ENCODE measurements at regions not wholly inside any gene's neighbourhood (a gene's known extent, or its start where the extent isn't known, plus 50 kb on each side); places are given as distances from the start of the nearest gene placed in this dataset.

DNA sequence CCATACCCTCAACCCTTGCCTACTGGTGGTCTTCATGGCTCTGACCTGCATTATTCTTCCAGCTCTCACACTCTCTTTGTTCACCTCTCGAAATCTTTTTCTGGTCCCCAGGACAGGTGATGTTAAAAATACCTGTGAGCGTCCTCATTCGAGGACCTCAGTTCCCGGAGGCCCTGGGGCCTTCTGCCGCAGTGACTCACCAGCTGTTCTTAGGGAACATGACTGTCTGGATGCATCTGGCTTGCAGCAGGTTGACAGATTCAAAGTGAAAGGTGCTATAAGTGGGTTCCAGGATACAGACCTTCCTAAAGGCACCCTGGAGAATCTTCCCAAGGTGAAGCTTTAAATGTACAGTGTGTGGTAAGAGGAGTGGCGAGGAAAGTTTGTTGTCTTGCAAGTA, 210.4 kb upstream of the KCNG1 start:
- Histone ChIP-seq H3K9ac (ENCODE audit: low read length) (no peak overlapping the region), H3K27ac (ENCODE audit: low read length) (no peak overlapping the region), H3K27me3 (ENCODE audit: control insufficient read depth, insufficient read depth, low read length) (no peaks in the 10 kb centered on the region), H3K4me3 (ENCODE audit: low read length) (no peak overlapping the region), H3K4me1 (ENCODE audit: control insufficient read depth, low read depth, low read length) (no peaks in the 10 kb centered on the region), H3K36me3 (ENCODE audit: control insufficient read depth, low read depth, low read length) (no peaks in the 10 kb centered on the region), H3K9me3 (ENCODE audit: control insufficient read depth, low read depth, low read length) (no peaks in the 10 kb centered on the region)

DNA sequence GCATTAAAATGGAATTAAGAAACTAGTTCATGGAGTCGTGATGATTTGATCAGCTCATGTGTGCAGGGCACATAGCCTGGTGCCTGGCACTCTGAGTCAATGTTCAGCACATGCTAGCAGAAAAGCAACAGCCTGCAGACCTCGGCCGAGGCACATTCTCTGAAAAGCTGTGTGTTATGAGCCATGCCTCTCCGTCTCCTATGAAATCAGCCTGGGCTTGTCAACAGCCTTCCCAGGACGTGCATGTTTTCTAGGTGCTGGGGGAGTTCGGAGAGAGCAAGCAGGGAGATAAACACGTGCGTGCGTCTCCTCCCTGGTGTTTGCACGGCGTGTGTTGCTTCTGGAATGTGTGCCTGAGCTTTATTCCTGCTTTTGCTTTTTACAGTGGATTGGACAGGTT, 207.8 kb upstream of the KCNG1 start:
- no peaks in the 10 kb centered on the region for H3K9me3 ChIP-seq (ENCODE audit: control insufficient read depth, low read depth, low read length)
- H3K4me1 ChIP-seq (ENCODE audit: control insufficient read depth, low read depth, low read length), result no peaks in the 10 kb centered on the region
- no peak overlapping the region for H3K9ac ChIP-seq (ENCODE audit: low read length)
- H3K4me3 ChIP-seq (ENCODE audit: low read length), result no peak overlapping the region
- no peaks in the 10 kb centered on the region for H3K27me3 ChIP-seq (ENCODE audit: control insufficient read depth, insufficient read depth, low read length)
- H3K36me3 ChIP-seq (ENCODE audit: control insufficient read depth, low read depth, low read length), result no peaks in the 10 kb centered on the region
- H3K27ac ChIP-seq (ENCODE audit: low read length), result no peak overlapping the region

DNA sequence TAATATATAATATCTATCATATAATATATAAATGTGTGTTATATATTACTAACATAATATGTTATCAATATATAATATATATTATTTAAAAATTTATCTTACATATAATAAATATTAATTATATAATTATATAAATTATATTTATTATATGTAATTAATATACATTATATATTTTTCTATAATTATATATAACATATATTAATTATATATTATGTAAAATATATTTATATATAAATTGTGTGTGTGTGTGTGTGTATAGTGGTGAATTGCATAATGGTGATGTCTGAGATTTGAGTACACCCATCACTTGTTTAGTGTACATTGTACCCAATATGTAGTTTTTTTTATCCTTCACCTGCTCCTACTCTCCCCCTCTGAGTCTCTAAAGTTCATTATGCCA, 205.9 kb upstream of the KCNG1 start:
- Histone ChIP-seq H3K4me1 (ENCODE audit: control insufficient read depth, low read depth, low read length) (peaks cover 2% of the 10 kb centered on the region), H3K27ac (ENCODE audit: low read length) (no peak overlapping the region), H3K36me3 (ENCODE audit: control insufficient read depth, low read depth, low read length) (no peaks in the 10 kb centered on the region), H3K9me3 (ENCODE audit: control insufficient read depth, low read depth, low read length) (no peaks in the 10 kb centered on the region), H3K4me3 (ENCODE audit: low read length) (no peak overlapping the region), H3K27me3 (ENCODE audit: control insufficient read depth, insufficient read depth, low read length) (no peaks in the 10 kb centered on the region), H3K9ac (ENCODE audit: low read length) (no peak overlapping the region)

DNA sequence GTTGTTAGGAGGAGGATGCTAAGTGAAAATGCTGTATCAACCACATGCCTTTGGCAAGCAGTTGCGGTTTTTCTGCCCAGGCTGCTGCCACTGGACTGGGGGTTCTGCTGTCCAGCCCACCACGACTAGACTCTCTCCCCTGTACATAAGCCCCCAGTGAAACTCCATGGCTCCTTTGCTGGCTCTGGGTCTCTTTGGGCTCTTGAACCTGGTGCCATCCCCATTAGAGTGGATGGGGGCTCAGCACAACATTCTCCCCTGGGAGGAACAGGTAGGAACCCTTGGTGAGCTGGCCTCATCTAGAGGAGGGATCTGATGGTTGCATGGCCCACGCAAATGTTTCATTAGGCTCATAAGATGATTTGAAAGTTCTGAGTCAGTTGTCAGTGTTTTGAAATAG, 204.8 kb upstream of the KCNG1 start:
- Histone ChIP-seq H3K4me1 (ENCODE audit: control insufficient read depth, low read depth, low read length) (peaks cover 10% of the 10 kb centered on the region), H3K9me3 (ENCODE audit: control insufficient read depth, low read depth, low read length) (no peaks in the 10 kb centered on the region), H3K9ac (ENCODE audit: low read length) (no peak overlapping the region), H3K27me3 (ENCODE audit: control insufficient read depth, insufficient read depth, low read length) (peaks cover 6% of the 10 kb centered on the region), H3K36me3 (ENCODE audit: control insufficient read depth, low read depth, low read length) (no peaks in the 10 kb centered on the region), H3K4me3 (ENCODE audit: low read length) (no peak overlapping the region), H3K27ac (ENCODE audit: low read length) (no peak overlapping the region)

DNA sequence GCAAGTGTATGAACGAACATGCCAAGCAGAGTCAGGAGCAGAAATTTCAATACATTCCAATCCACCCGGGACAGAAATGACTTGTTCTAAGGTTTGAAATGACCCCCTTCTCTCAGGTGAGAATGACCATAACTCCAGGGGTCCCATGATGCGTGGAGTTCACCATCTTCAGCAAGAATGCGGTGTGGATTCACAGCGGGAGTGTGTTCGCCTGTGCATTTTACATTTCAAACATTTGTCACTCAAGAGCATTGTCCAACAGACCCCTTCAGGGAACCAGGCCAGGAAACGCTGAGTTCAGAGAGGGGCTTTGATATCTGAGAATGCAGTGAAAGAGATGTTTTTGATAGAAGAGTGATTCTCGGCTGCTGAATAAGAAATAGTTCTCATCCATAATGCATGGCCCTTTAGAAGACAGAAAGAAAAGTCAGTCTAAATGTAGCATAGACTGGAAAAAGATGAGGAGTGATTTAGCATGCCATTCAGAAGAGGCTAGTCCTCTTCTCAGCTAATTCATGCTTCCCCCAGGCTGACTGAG, 200.3 kb upstream of the KCNG1 start:
- Histone ChIP-seq H3K9ac (ENCODE audit: low read length) (no peak overlapping the region), H3K4me1 (ENCODE audit: control insufficient read depth, low read depth, low read length) (peaks cover 24% of the 10 kb centered on the region), H3K9me3 (ENCODE audit: control insufficient read depth, low read depth, low read length) (no peaks in the 10 kb centered on the region), H3K27ac (ENCODE audit: low read length) (no peak overlapping the region), H3K36me3 (ENCODE audit: control insufficient read depth, low read depth, low read length) (no peaks in the 10 kb centered on the region), H3K4me3 (ENCODE audit: low read length) (no peak overlapping the region), H3K27me3 (ENCODE audit: control insufficient read depth, insufficient read depth, low read length) (peaks cover 20% of the 10 kb centered on the region)

DNA sequence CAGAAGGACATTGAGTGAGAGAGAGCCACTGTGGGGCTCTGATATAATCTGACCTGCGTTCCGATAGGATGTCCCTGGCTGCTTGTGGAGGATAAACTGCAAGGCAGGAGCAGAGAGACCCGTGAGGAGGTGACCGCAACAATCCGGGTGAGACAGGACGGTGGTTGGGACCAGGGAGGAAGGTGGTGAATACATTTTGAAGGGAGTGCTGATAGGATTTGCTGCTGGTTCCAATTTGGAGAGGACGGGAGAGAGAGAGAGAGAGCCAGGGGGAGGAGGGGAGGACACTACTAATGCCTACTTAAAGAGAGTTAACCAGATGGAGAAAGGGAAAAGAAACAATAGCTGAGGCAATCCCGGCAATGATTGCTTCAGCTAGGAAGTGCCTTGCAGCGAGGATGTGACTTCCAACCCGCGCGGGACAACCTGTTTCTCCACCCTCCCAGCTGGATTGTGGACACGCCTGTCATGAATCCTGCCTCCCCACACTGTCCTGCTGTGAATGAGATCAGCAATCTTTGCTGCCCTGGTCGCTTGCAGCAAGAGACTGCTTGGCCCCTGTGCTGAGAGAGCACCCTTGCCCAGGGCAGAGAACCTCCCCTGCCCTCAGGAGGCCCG, 199.0 kb upstream of the KCNG1 start:
- Histone ChIP-seq H3K9ac (ENCODE audit: low read length) (peak overlapping the region; percentile 26), H3K27me3 (ENCODE audit: control insufficient read depth, insufficient read depth, low read length) (peaks cover 20% of the 10 kb centered on the region), H3K4me3 (ENCODE audit: low read length) (peak overlapping the region; percentile 24), H3K36me3 (ENCODE audit: control insufficient read depth, low read depth, low read length) (no peaks in the 10 kb centered on the region), H3K4me1 (ENCODE audit: control insufficient read depth, low read depth, low read length) (peaks cover 24% of the 10 kb centered on the region), H3K27ac (ENCODE audit: low read length) (no peak overlapping the region), H3K9me3 (ENCODE audit: control insufficient read depth, low read depth, low read length) (peaks cover 5% of the 10 kb centered on the region)

DNA sequence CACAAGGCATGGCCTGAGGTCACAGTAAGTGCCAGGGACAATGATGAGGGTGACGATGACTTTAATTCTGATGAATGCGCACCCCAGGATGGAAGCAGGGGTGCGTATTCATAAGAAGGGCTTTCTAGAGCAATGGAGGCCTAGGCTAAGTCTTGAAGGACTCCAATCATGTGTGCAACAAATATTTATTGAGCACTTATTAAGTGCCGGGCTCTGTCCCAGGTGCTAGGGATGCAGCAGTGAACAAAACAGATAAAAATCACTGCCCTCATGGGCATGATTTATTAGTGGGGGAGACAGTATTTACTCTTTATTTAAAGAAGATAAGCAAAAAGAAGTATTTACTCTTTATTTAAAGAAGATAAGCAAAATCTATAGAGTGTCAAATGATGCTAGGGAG, 198.2 kb upstream of the KCNG1 start:
- Histone ChIP-seq H3K4me1 (ENCODE audit: control insufficient read depth, low read depth, low read length) (peaks cover 24% of the 10 kb centered on the region), H3K9me3 (ENCODE audit: control insufficient read depth, low read depth, low read length) (peaks cover 8% of the 10 kb centered on the region), H3K27me3 (ENCODE audit: control insufficient read depth, insufficient read depth, low read length) (peaks cover 20% of the 10 kb centered on the region), H3K27ac (ENCODE audit: low read length) (no peak overlapping the region), H3K36me3 (ENCODE audit: control insufficient read depth, low read depth, low read length) (no peaks in the 10 kb centered on the region), H3K4me3 (ENCODE audit: low read length) (no peak overlapping the region), H3K9ac (ENCODE audit: low read length) (no peak overlapping the region)

DNA sequence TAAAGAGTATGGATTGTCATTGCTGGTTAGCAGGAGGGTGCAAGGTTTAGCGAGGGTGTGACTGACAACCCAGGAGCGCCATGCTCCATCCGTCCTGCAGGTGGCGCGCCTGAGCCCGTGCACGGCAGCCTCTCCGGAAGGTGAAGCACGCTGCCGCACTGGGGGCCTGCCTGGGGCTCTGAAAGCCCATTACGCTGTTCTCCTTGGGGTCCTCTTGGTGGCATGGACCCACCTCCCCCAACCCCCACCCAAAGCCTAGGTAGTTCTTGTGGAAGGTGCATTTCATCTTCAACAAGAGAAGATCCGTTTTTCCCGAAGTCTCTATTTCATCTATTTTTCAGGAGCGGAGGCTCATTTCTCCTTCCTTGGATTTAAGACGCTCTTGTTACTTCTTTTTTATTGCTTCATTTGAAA, 197.4 kb upstream of the KCNG1 start:
- peaks cover 24% of the 10 kb centered on the region for H3K4me1 ChIP-seq (ENCODE audit: control insufficient read depth, low read depth, low read length)
- H3K27ac ChIP-seq (ENCODE audit: low read length), result no peak overlapping the region
- no peak overlapping the region for H3K4me3 ChIP-seq (ENCODE audit: low read length)

DNA sequence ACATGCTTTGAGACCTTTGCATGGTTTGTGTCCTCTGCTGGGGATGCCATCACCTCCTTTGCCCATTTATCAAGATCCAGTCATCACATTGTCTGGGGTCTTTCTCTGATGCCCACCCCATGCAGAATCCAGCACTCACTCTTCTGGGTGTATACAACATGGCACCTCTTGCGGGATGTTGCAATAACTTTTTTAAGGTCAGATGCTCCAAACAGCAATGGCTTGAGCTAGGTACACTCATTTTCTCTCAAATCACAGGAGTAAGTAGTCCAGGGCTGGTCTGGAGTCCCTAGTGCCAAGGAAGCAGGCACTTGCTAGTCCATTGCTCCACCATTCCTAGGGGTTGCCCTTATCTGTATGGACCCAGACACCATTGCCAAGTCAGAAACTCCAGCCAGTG, 196.6 kb upstream of the KCNG1 start:
- peaks cover 24% of the 10 kb centered on the region for H3K4me1 ChIP-seq (ENCODE audit: control insufficient read depth, low read depth, low read length)
- no peak overlapping the region for H3K4me3 ChIP-seq (ENCODE audit: low read length)
- H3K9me3 ChIP-seq (ENCODE audit: control insufficient read depth, low read depth, low read length), result peaks cover 8% of the 10 kb centered on the region
- no peak overlapping the region for H3K27ac ChIP-seq (ENCODE audit: low read length)
- peaks cover 20% of the 10 kb centered on the region for H3K27me3 ChIP-seq (ENCODE audit: control insufficient read depth, insufficient read depth, low read length)
- H3K9ac ChIP-seq (ENCODE audit: low read length), result no peak overlapping the region
- H3K36me3 ChIP-seq (ENCODE audit: control insufficient read depth, low read depth, low read length), result no peaks in the 10 kb centered on the region

More for the DNA sequence above, 197.4 kb upstream of the KCNG1 start:
- no peaks in the 10 kb centered on the region for H3K36me3 ChIP-seq (ENCODE audit: control insufficient read depth, low read depth, low read length)
- H3K27me3 ChIP-seq (ENCODE audit: control insufficient read depth, insufficient read depth, low read length), result peaks cover 20% of the 10 kb centered on the region
- no peak overlapping the region for H3K9ac ChIP-seq (ENCODE audit: low read length)
- peaks cover 8% of the 10 kb centered on the region for H3K9me3 ChIP-seq (ENCODE audit: control insufficient read depth, low read depth, low read length)

DNA sequence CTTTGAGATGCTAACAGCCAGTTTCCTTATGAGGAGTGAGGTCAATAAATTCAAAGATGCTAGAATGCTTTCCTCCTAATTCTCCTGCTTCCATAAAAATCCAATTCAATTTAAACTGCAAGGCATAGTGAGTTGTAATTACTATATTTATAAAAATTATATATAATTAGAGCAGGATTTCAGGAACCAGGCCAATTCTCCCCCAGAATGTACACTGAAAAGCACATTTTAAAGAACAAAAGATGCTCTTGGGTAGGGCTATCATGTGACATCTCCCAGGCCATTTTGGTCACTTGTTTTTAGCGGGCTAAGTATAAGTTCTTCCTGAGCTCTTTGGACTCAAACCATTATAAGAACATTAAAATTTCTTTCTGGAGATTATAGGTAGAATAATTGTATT, 195.7 kb upstream of the KCNG1 start:
- Histone ChIP-seq H3K9ac (ENCODE audit: low read length) (no peak overlapping the region), H3K27me3 (ENCODE audit: control insufficient read depth, insufficient read depth, low read length) (peaks cover 20% of the 10 kb centered on the region), H3K36me3 (ENCODE audit: control insufficient read depth, low read depth, low read length) (no peaks in the 10 kb centered on the region), H3K27ac (ENCODE audit: low read length) (no peak overlapping the region), H3K4me3 (ENCODE audit: low read length) (no peak overlapping the region), H3K9me3 (ENCODE audit: control insufficient read depth, low read depth, low read length) (peaks cover 8% of the 10 kb centered on the region), H3K4me1 (ENCODE audit: control insufficient read depth, low read depth, low read length) (peaks cover 20% of the 10 kb centered on the region)

DNA sequence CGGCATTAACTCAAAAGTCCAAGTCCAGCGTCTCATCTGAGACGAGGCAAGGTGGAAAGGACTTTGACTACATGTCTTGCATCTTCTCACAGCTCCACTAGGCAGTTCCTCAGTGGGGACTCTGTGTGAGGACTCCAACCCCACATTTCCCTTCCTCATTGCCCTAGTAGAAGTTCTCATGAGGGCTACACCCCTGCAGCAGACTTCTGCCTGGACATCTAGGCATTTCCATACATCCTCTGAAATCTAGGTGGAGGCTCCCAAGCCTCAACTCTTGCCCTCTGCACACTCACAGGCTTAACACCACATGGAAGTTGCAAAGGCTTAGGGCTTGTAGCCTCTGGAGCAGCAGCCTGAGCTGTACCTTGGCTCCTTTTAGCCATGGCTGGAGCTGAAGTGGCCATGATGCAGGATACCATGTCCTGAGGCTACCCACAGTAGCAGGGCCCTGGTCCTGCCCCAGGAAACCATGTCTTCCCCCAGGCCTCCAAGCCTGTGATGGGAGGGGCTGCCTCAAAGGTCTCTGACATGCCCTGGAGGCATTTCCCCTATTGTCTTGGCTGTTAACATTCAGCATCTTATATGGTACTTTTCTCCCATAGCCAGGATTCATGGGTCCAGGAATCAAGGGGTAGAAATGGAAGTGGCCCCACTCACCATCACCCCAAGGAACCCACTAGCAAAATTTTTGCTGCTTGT, 194.6 kb upstream of the KCNG1 start:
- H3K4me3 ChIP-seq (ENCODE audit: low read length), result no peak overlapping the region
- no peaks in the 10 kb centered on the region for H3K36me3 ChIP-seq (ENCODE audit: control insufficient read depth, low read depth, low read length)
- peaks cover 15% of the 10 kb centered on the region for H3K4me1 ChIP-seq (ENCODE audit: control insufficient read depth, low read depth, low read length)
- no peak overlapping the region for H3K27ac ChIP-seq (ENCODE audit: low read length)
- peaks cover 8% of the 10 kb centered on the region for H3K9me3 ChIP-seq (ENCODE audit: control insufficient read depth, low read depth, low read length)
- H3K27me3 ChIP-seq (ENCODE audit: control insufficient read depth, insufficient read depth, low read length), result peaks cover 14% of the 10 kb centered on the region
- H3K9ac ChIP-seq (ENCODE audit: low read length), result no peak overlapping the region

DNA sequence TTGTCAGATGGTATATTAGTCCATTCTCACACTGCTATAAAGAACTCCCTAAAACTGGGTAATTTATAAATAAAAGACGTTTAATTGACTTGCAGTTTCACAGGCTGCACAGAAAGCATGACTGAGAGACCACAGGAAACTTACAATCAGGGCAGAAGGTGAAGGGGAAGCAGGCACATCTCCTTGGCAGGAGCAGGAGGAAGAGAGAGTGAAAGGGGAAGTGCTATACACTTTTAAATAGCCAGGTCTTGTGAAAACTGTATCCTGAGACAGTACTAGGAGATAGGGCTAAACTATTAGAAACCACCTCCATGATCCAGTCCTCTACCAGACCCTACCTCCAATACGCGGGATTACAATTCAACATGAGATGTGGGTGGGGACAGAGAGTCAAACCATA, 193.9 kb upstream of the KCNG1 start:
- H3K27ac ChIP-seq (ENCODE audit: low read length), result no peak overlapping the region
- H3K36me3 ChIP-seq (ENCODE audit: control insufficient read depth, low read depth, low read length), result no peaks in the 10 kb centered on the region
- H3K4me1 ChIP-seq (ENCODE audit: control insufficient read depth, low read depth, low read length), result peaks cover 8% of the 10 kb centered on the region
- no peak overlapping the region for H3K4me3 ChIP-seq (ENCODE audit: low read length)
- no peak overlapping the region for H3K9ac ChIP-seq (ENCODE audit: low read length)
- H3K27me3 ChIP-seq (ENCODE audit: control insufficient read depth, insufficient read depth, low read length), result peaks cover 14% of the 10 kb centered on the region
- peaks cover 8% of the 10 kb centered on the region for H3K9me3 ChIP-seq (ENCODE audit: control insufficient read depth, low read depth, low read length)
